ENCODE measurements at regions not wholly inside any gene's neighbourhood (a gene's known extent, or its start where the extent isn't known, plus 50 kb on each side); places are given as distances from the start of the nearest gene placed in this dataset.
A peak's percentile ranks its signal among the peaks of the same experiment; 100 is the strongest.

- no peak overlapping the region for H3K27ac ChIP-seq
- TF ChIP-seq CTCF (conservative IDR thresholded peaks at IDR 0.05): no peak
- no peak for TF ChIP-seq ZFX (IDR thresholded peaks at IDR 0.05)
Observed at GRCh38 chr14:101639241-101639833, 78.0 kb downstream of the DIO3 start.

GRCh38 chr14:101643651-101644050 is 82.4 kb downstream of the DIO3 start:
- TF ChIP-seq ZFX (IDR thresholded peaks at IDR 0.05) (no peak), CTCF (conservative IDR thresholded peaks at IDR 0.05) (no peak)
- no peak overlapping the region for H3K27ac ChIP-seq

- no peak for TF ChIP-seq ZFX (IDR thresholded peaks at IDR 0.05)
- no peak for TF ChIP-seq CTCF (conservative IDR thresholded peaks at IDR 0.05)
- no peak overlapping the region for H3K27ac ChIP-seq
Observed at GRCh38 chr14:101654051-101654450, 92.8 kb downstream of the DIO3 start.

GRCh38 chr14:101657372-101657771 is 96.1 kb downstream of the DIO3 start:
- TF ChIP-seq ZFX (IDR thresholded peaks at IDR 0.05) (no peak), CTCF (conservative IDR thresholded peaks at IDR 0.05) (no peak)
- H3K27ac ChIP-seq: no peak overlapping the region

- no peak overlapping the region for H3K27ac ChIP-seq
- TF ChIP-seq ZFX (IDR thresholded peaks at IDR 0.05) (no peak), CTCF (conservative IDR thresholded peaks at IDR 0.05) (peak; percentile 81)
Observed at GRCh38 chr14:101665478-101666078, 95.9 kb upstream of the PPP2R5C start.

GRCh38 chr14:101666264-101666663 is 95.2 kb upstream of the PPP2R5C start:
- H3K27ac ChIP-seq: no peak overlapping the region
- TF ChIP-seq ZFX (IDR thresholded peaks at IDR 0.05): no peak
- TF ChIP-seq CTCF (conservative IDR thresholded peaks at IDR 0.05): no peak

- no peak overlapping the region for H3K27ac ChIP-seq
- TF ChIP-seq ZFX (IDR thresholded peaks at IDR 0.05) (no peak), CTCF (conservative IDR thresholded peaks at IDR 0.05) (no peak)
Observed at GRCh38 chr14:101669629-101670028, 91.9 kb upstream of the PPP2R5C start.

All from C4-2B (cell line).